HG03025 (cell line): ENCODE measurements at regions not wholly inside any gene's neighbourhood (a gene's known extent, or its start where the extent isn't known, plus 50 kb on each side); places are given as distances from the start of the nearest gene placed in this dataset.

Experiments
- ATAC-seq: cut with Tn5 transposase; IDR thresholded peaks from one replicate; pipeline ENCODE4 v1.9.1; 2021; ENCODE audit warnings: mild to moderate bottlenecking, moderate library complexity; ENCODE audit not compliant: unreplicated experiment, low FRiP score

GRCh38 chr2:116645155-116645554, 1169.3 kb upstream of the DDX18 start:
- ATAC-seq: no peak

- ATAC-seq: no peak
These were observed 1145.8 kb upstream of the DDX18 start for GRCh38 chr2:116668691-116669090.

DNA sequence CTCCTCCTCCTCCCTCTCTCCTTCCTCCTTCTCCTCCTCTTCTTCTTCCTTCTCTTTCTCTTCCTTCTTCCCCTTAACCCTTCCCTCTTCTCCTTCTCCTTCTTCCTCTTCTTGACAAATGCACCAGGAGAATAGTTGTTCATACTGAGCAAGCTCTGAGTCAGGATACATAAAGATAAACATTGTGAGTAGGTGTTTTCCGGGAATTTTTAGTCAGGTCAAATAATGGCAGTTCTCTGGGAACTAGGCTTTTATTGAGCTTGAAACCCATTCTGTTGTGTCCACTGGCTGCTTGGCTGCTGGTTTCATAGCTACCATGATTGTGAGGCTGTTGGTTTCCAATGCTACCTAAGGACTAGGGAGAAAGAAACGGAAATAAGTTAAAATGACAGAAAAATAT, 1144.7 kb upstream of the DDX18 start:
- no peak for ATAC-seq

- ATAC-seq: no peak
These were observed 1140.3 kb upstream of the DDX18 start for GRCh38 chr2:116674188-116674587.

GRCh38 chr2:116676776-116677175, 1137.7 kb upstream of the DDX18 start:
- no peak for ATAC-seq

GRCh38 chr2:116680256-116680936, 1134.1 kb upstream of the DDX18 start:
- no peak for ATAC-seq

GRCh38 chr2:116687371-116687770, 1127.1 kb upstream of the DDX18 start:
- no peak for ATAC-seq

DNA sequence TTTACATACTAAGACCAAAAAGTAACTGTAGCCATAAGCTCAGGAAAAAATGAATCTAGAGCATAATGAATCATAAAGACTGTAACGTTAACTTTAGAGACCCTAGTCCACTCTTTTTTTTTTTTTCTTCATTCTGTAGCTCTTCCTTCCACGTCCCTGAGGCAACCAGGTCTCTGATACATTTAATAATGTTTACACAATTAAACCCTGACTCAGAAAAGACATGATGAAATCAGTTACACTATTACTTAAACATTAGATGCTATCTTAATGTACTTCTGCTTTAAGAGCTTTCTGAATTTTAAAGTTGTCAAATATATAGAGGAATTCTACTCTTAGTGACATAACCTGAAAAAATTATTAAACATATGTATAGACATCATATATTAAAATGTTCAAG, 1121.5 kb upstream of the DDX18 start:
- no peak for ATAC-seq

DNA sequence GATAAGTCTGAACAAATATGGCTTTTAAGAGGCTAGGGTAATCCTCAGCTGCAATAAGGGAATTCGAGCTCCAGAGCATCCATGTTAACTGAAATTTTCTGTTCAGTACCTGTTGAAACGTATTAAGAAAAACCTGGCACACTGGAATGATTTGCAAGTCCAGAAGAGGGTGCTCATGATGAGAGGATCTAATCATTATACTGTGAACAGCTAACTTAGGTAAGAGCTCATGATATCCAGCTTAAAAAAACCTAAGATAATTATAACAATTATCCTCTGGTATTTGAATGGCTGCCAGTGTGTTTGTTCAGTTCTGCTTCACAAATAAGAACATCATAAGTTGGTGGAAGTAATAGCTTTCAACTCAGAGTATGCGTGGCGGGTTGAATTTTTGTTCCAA, 1118.3 kb upstream of the DDX18 start:
- no peak for ATAC-seq

- ATAC-seq: no peak
These were observed 1117.6 kb upstream of the DDX18 start for GRCh38 chr2:116696903-116697302.

DNA sequence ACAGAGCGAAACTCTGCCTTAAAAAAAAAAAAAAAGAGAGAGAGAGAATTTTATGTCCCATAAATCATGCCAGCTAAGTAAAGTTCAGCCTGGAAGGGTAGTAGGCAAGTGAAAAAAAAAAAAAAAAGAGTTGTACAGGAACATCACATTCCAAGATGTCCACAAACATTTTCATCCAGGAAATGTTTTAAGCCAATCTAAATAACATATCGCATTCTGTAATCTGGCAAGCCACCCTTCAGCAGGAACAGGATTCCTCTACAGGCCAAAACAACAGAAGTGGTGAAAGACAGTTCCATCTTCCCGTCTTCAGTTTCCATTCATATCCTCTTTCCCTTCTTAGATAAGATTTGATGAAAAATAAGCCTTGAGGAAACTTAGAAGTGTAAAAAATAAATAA, 1108.1 kb upstream of the DDX18 start:
- ATAC-seq: no peak

- no peak for ATAC-seq
These were observed 1098.5 kb upstream of the DDX18 start for GRCh38 chr2:116716038-116716437.

DNA sequence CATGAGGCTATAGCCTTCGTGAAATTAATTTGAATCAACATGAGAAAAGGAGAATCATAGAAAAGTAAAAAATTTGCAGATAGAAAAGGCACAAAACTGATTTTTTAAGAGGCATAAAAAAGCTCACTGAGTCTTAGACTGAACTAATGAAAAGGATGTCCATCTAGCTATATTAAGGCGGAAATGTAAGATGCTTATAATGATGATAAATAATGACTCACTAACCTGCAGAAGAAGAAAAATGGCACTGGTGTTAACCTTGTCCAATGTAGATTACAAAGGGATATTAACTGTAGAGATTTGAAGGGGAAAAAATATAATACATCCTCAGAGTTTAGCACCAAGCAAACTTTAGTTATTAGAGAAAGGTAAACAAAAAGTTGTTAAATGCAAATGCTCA, 1098.0 kb upstream of the DDX18 start:
- no peak for ATAC-seq

- no peak for ATAC-seq
These were observed 1096.7 kb upstream of the DDX18 start for GRCh38 chr2:116717832-116718231.

DNA sequence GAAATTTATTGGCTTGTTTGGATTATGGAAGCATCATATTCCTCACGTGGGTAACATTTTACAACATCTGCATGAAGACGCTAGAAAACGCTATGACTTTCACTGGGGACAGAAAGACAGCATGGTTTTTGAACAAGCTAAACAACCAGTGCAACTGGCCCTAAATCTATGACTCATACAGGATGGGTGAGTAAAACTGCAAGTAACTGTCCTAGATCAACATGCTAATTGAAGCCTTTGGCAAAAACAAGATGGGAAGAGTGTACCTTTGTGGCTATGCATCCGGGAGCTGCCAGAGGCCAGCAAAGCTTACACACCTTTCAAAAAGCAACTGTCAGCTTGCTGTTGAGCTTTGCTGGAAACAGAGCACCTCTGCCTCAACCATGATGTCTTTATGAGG, 1096.0 kb upstream of the DDX18 start:
- no peak for ATAC-seq

DNA sequence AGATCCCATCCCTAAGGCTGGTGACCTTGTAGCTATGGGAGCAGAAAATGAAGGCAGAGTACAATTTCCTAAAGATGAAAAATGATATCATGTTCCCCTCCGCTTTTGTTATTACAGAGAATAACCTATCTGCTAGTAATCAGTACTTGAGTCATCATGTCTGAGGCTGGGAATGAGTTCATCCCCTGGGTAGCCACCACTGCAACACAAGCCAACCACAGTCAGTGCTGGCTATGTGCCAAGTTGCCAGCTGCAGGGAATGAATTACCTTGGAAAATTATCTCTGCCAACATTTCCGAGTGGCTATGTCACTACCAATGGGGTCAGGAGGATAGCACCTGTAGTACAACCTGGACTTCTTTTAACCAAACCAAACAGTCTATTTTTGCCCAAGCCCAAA, 1094.7 kb upstream of the DDX18 start:
- no peak for ATAC-seq

GRCh38 chr2:116724550-116724949, 1089.9 kb upstream of the DDX18 start:
- ATAC-seq: no peak

GRCh38 chr2:116732322-116732721, 1082.2 kb upstream of the DDX18 start:
- ATAC-seq: no peak

DNA sequence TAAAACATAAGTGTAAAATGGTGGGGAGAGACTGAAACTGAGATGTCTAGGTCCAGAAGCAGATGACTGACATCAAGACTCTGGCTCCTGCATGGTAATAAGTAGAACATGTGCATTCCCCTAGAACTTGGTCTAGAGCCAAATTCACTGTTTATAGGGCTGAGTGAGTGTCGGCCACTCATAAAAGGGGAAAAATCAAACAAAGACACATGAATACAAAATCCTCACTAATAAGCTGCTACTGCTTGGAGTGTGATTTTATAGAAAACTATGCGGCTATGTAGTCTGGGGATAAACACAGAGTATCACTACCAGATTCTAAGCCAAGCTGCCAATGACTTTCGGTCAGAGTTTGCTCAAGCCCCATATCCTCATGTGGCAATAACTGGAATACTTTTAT, 1080.8 kb upstream of the DDX18 start:
- ATAC-seq: no peak

DNA sequence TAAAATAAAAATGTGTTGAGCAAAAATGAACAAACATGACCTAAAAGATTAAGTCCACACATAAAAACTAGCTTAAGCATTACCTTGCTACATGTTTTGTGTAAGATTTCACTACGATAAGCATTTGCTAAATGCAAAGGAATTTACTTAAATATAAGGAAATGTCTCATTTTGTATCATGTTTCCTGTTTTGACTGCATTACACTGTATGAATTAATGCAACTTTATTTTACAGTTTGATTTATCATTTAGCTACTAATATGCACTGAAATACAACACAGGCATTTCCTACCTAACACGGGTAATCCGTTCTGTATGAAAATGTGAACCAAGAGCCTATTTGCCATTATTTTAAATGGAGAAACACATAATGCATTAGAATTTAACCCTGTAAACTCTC, 1076.5 kb upstream of the DDX18 start:
- no peak for ATAC-seq

GRCh38 chr2:116747103-116747502, 1067.4 kb upstream of the DDX18 start:
- ATAC-seq: no peak

GRCh38 chr2:116749994-116750393, 1064.5 kb upstream of the DDX18 start:
- ATAC-seq: no peak
